PC-9 (cell line): ENCODE measurements at regions not wholly inside any gene's neighbourhood (a gene's known extent, or its start where the extent isn't known, plus 50 kb on each side); places are given as distances from the start of the nearest gene placed in this dataset.

Experiments
- EZH2 ChIP-seq: fragments of 200-600 bp; sonication (generic); IDR thresholded peaks from 2 replicates; pipeline ENCODE4 v1.8.0; 2017; ENCODE audit warnings: antibody characterized with exemption, low read depth
- TF ChIP-seq, protein P1 (sequence below): fragments of 200-600 bp; sonication (generic); conservative IDR thresholded peaks from 2 replicates; pipeline ENCODE4 v1.6.1; 2017; ENCODE audit warnings: mixed run types, antibody characterized with exemption, mild to moderate bottlenecking, moderate library complexity

DNA sequence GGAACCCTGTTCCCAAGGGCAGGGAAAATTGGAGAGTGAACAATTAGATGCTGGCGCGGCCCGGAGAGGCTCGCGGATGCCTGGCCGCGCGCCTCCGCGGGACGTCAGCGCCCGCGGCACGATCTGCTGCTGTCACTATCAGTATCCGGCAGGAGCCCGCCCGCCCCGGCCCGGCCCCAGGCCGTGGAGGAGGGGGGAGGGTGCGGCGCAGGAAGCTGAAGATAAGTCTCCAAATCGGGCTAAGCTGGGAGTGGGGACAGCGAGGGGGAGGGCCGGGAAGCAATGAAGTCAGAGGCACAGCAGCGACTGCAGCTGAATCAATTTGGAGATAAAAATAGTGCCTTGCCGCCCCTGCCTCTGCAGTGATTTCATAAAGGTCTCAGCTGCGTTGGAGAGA is 441.5 kb upstream of the KLF12 start:
- TF ChIP-seq, protein P1, sequence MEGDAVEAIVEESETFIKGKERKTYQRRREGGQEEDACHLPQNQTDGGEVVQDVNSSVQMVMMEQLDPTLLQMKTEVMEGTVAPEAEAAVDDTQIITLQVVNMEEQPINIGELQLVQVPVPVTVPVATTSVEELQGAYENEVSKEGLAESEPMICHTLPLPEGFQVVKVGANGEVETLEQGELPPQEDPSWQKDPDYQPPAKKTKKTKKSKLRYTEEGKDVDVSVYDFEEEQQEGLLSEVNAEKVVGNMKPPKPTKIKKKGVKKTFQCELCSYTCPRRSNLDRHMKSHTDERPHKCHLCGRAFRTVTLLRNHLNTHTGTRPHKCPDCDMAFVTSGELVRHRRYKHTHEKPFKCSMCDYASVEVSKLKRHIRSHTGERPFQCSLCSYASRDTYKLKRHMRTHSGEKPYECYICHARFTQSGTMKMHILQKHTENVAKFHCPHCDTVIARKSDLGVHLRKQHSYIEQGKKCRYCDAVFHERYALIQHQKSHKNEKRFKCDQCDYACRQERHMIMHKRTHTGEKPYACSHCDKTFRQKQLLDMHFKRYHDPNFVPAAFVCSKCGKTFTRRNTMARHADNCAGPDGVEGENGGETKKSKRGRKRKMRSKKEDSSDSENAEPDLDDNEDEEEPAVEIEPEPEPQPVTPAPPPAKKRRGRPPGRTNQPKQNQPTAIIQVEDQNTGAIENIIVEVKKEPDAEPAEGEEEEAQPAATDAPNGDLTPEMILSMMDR, result no peak
- TF ChIP-seq EZH2, result no peak
